ENCODE measurements at regions not wholly inside any gene's neighbourhood (a gene's known extent, or its start where the extent isn't known, plus 50 kb on each side); places are given as distances from the start of the nearest gene placed in this dataset.

- no peaks in the 10 kb centered on the region for H3K4me1 ChIP-seq (ENCODE audit: control insufficient read depth in 1 of 2, insufficient read depth in 2 of 2, low read length in 2 of 2)
- DNase-seq (ENCODE audit: low read depth, low spot score), result no peak
- H3K36me3 ChIP-seq (ENCODE audit: control insufficient read depth in 1 of 2, insufficient read depth in 2 of 2, low read length in 2 of 2), result no peaks in the 10 kb centered on the region
- ChIA-PET RAD21 (ENCODE audit: low non-redundant PET in 1 of 2, low total read pairs in 2 of 2, uncharacterized antibody in 2 of 2, unreplicated experiment in 2 of 2) (no interaction called here), CTCF (no interaction called here), POLR2A (no interaction called here)
- H3K27me3 ChIP-seq (ENCODE audit: insufficient read depth, low read length), result no peaks in the 10 kb centered on the region
- H4K20me1 ChIP-seq (ENCODE audit: insufficient read depth), result no peaks in the 10 kb centered on the region
- H3K9ac ChIP-seq (ENCODE audit: low read length), result no peak overlapping the region
- TF ChIP-seq SIN3A (IDR thresholded peaks at IDR 0.05; ENCODE audit: low read depth), result no peak
- TF ChIP-seq JUND (IDR thresholded peaks at IDR 0.05), result no peak
- no peak for TF ChIP-seq EZH2 (IDR thresholded peaks at IDR 0.05)
- no peak for TF ChIP-seq MAX (IDR thresholded peaks at IDR 0.05)
- TF ChIP-seq SRF (IDR thresholded peaks at IDR 0.05; ENCODE audit: low read depth), result no peak
- TF ChIP-seq EZH2phosphoT487 (IDR thresholded peaks at IDR 0.05; ENCODE audit: borderline replicate concordance), result no peak
- no peak for TF ChIP-seq FOSL1 (IDR thresholded peaks at IDR 0.05; ENCODE audit: low read depth)
- no peak for TF ChIP-seq RAD21 (IDR thresholded peaks at IDR 0.05; ENCODE audit: low read depth)
- TF ChIP-seq ZFX (IDR thresholded peaks at IDR 0.05), result no peak
- TF ChIP-seq POLR2A (IDR thresholded peaks at IDR 0.05; ENCODE audit: borderline replicate concordance, extremely low read depth, insufficient read depth, insufficient read length), result no peak
- TF ChIP-seq ZNF274 (IDR thresholded peaks at IDR 0.05; ENCODE audit: low read depth, low read length), result no peak
- no peak for TF ChIP-seq TCF7L2 (IDR thresholded peaks at IDR 0.05; ENCODE audit: borderline replicate concordance, extremely low read depth, insufficient read depth, insufficient read length)
- TF ChIP-seq POLR2AphosphoS5 (IDR thresholded peaks at IDR 0.05; ENCODE audit: low read depth, low read length), result no peak
- TF ChIP-seq REST (IDR thresholded peaks at IDR 0.05; ENCODE audit: low read depth), result no peak
- TF ChIP-seq CBX3 (IDR thresholded peaks at IDR 0.05; ENCODE audit: low read depth), result no peak
- TF ChIP-seq ZBTB33 (IDR thresholded peaks at IDR 0.05; ENCODE audit: extremely low read depth, insufficient replicate concordance, low read length), result no peak
- H3K9me2 ChIP-seq (ENCODE audit: insufficient read depth), result no peaks in the 10 kb centered on the region
- H2AFZ ChIP-seq (ENCODE audit: low read depth, low read length, poor library complexity, severe bottlenecking), result no peak overlapping the region
- H3K79me2 ChIP-seq (ENCODE audit: insufficient read depth, low read length), result no peaks in the 10 kb centered on the region
- no peak overlapping the region for H3K4me3 ChIP-seq (replicated peaks in 1 of 2; ENCODE audit: low read depth in 1 of 2, low read length in 2 of 2)
- H3K9me3 ChIP-seq (ENCODE audit: control insufficient read depth in 1 of 2, insufficient read depth in 1 of 2, low read depth in 1 of 2, low read length in 2 of 2), result no peaks in the 10 kb centered on the region
- ATAC-seq, result no peak
- no peak overlapping the region for H3K4me2 ChIP-seq (ENCODE audit: low read length)
- no peak overlapping the region for H3K27ac ChIP-seq (ENCODE audit: low read depth, low read length)
- BruUV-seq (replicated peaks), result no TSS peak
- intact Hi-C loops (cut with micrococcal nuclease), result no loop called here
These were observed 274.0 kb upstream of the POU3F2 start for GRCh38 chr6:98560418-98560817.

Data from HCT116 (cell line).